ENCODE measurements at regions not wholly inside any gene's neighbourhood (a gene's known extent, or its start where the extent isn't known, plus 50 kb on each side); places are given as distances from the start of the nearest gene placed in this dataset.

DNA sequence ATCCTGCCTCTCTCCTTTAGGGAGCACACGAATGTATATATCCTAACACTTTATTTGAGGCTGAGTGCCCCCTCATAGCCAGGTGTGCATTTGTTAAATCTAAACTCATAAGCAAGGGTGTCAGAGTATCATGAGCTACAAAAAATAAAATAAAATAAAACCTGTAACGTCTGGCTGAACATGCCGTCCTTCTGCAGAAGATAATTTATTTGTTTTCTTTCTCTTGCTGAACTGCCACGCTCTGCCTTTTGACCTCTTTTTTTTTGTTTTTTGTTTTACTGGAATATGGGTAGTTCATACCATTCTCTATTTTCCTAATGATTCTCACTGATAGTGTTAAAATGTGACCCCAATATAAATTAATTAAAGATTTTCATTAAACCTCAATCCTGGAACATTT, 117.7 kb upstream of the MPDZ start:
- no peak for DNase-seq (ENCODE audit: low read depth)
- TF ChIP-seq, protein P1, sequence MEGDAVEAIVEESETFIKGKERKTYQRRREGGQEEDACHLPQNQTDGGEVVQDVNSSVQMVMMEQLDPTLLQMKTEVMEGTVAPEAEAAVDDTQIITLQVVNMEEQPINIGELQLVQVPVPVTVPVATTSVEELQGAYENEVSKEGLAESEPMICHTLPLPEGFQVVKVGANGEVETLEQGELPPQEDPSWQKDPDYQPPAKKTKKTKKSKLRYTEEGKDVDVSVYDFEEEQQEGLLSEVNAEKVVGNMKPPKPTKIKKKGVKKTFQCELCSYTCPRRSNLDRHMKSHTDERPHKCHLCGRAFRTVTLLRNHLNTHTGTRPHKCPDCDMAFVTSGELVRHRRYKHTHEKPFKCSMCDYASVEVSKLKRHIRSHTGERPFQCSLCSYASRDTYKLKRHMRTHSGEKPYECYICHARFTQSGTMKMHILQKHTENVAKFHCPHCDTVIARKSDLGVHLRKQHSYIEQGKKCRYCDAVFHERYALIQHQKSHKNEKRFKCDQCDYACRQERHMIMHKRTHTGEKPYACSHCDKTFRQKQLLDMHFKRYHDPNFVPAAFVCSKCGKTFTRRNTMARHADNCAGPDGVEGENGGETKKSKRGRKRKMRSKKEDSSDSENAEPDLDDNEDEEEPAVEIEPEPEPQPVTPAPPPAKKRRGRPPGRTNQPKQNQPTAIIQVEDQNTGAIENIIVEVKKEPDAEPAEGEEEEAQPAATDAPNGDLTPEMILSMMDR (IDR thresholded peaks at IDR 0.05; ENCODE audit: control insufficient read depth, extremely low read depth, insufficient read depth), result no peak
- H3K4me3 ChIP-seq (ENCODE audit: low read depth, low read length), result no peak overlapping the region

DNA sequence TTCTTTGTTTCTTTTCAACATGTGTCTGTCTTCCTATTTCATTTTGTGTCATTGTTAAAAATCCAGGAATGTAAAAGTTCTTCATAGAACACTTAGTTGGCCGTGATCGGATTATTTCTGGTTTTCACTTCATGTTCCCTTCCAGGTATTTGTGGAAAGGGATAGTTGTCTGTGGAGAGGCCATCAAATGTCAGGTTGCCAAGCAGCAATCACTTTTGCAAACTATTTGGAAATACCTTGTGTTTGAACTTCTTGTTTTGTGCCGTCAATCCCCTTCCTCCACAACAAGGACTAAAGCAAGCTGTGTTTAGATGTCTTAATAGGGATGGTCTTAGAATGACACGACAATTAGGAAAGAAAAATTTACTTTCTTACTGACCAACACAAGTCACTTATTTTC, 116.9 kb upstream of the MPDZ start:
- TF ChIP-seq, protein P1 (IDR thresholded peaks at IDR 0.05; ENCODE audit: control insufficient read depth, extremely low read depth, insufficient read depth), result no peak
- DNase-seq (ENCODE audit: low read depth), result no peak
- H3K4me3 ChIP-seq (ENCODE audit: low read depth, low read length), result no peak overlapping the region

DNA sequence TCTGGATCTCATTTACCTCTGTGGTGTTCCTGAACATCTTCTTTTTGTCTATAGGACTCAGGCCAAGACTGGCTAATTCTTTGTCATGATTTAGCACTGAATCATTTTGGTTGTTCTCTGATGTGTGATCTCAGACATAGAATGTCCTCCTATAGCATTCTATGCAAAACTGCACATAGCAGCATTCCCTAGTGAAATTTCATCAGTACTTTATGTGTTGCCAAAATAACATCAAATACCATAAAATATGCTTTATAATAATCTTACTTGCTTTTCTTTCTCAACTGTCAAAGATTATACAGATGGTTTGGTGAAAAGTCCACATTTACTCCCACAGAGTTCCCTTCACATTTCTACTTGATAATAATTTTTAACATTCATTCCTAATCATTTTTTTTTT, 115.7 kb upstream of the MPDZ start:
- DNase-seq (ENCODE audit: low read depth), result no peak
- TF ChIP-seq, protein P1 (IDR thresholded peaks at IDR 0.05; ENCODE audit: control insufficient read depth, extremely low read depth, insufficient read depth), result no peak
- no peak overlapping the region for H3K4me3 ChIP-seq (ENCODE audit: low read depth, low read length)

DNA sequence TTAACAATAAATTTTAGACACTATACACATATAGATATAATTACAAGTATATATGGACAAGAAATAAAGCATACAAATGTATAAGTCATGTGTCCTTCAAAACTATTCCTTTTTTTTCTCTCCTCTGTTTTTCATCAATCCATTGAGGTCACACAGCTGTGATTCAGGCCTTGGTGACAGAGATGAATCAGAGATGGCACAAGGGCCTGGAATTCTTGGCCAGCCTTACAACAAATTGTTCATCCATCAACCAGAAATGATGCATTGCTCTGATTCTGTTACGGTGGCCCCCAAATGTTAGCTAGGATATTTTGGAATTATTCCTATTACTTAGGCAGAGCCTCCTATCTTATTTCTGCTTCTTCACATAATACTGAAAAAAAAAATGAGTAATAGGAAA, 108.7 kb upstream of the MPDZ start:
- no peak for DNase-seq (ENCODE audit: low read depth)
- no peak overlapping the region for H3K4me3 ChIP-seq (ENCODE audit: low read depth, low read length)
- TF ChIP-seq, protein P1 (IDR thresholded peaks at IDR 0.05; ENCODE audit: control insufficient read depth, extremely low read depth, insufficient read depth), result no peak

DNA sequence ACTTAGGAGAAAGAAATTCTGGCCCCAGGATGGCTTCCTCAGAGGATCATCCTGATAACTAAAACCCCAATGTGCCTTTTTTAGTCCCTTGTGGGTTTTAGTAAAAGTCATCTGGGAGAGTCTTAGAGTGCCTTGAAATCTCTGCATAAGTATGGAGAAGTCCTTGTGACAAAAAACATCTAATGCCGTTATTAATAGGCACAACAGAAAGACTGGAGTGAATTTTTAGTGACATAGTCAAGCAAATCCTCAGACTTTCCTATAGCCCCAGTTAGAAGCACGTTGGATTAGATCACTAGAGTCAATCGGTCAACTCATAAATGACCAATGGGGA, 108.2 kb upstream of the MPDZ start:
- TF ChIP-seq, protein P1 (IDR thresholded peaks at IDR 0.05; ENCODE audit: control insufficient read depth, extremely low read depth, insufficient read depth), result no peak
- no peak overlapping the region for H3K4me3 ChIP-seq (ENCODE audit: low read depth, low read length)
- DNase-seq (ENCODE audit: low read depth), result no peak

DNA sequence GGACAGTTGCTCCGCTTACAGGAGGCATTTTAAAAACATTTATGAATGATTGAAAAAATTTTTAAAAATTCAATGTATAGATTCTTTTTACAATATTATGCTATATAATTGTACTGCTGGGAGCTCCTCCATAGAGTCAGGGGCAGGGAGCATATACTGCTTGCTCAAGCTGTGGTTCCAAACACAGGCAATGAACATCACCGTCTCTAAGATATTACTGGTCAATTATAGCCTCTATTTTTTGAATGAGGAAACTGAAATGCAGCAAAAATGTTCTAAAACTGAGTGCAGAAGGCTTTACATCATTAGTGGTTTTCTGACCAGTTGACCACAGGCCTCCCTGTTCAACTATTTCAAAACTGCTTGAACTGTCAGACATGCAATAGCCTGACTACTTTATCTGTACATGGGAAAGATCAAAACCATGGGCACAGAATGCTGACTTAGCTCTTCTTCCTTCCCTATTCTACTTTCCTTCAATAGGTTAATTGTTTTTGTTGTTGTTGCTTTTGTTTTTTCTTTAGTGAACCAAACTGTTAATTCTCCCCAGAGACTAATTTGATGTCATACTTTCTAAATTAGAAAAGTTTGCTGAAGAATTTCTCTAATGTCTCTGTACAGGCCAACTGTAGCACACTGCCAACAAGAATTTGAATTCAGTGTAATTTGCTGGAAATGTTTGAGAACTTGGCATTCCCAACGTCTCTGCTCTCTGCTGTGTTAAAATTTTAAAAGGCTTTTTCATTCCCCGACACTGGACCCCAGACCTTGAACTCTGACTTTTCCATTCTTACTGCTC, 107.6 kb upstream of the MPDZ start:
- TF ChIP-seq, protein P1 (IDR thresholded peaks at IDR 0.05; ENCODE audit: control insufficient read depth, extremely low read depth, insufficient read depth), result no peak
- DNase-seq (ENCODE audit: low read depth), result no peak
- H3K4me3 ChIP-seq (ENCODE audit: low read depth, low read length), result no peak overlapping the region

DNA sequence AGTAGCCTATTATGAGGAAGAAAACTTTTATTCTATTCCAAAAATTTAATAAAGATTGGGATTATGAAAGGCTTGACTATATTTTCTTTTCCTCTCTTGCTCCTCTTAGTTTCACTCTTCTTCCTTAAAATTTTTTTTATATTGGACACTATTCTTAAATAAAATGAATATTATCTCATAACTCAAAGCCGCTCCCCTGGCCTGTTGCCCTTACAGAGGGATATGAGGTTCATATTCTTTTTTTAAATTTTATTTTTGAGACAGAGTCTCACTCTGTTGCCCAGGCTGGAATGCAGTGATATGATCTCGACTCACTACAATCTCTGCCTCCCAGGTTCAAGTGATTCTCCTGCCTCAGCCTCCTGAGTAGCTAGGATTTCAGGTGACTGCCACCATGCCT, 106.8 kb upstream of the MPDZ start:
- H3K4me3 ChIP-seq (ENCODE audit: low read depth, low read length), result no peak overlapping the region
- TF ChIP-seq, protein P1 (IDR thresholded peaks at IDR 0.05; ENCODE audit: control insufficient read depth, extremely low read depth, insufficient read depth), result no peak
- DNase-seq (ENCODE audit: low read depth), result no peak
